Neural progenitor cell (in vitro differentiated cells): ENCODE measurements at regions not wholly inside any gene's neighbourhood (a gene's known extent, or its start where the extent isn't known, plus 50 kb on each side); places are given as distances from the start of the nearest gene placed in this dataset.

Source experiments
- CTCF ChIP-seq: fragments of 200-600 bp; sonication (generic); IDR thresholded peaks from 2 replicates; pipeline ENCODE4 v1.5.1; 2017; ENCODE audit warnings: antibody characterized with exemption, mild to moderate bottlenecking
- EZH2phosphoT487 ChIP-seq: fragments of 200-600 bp; sonication (generic); IDR thresholded peaks from 2 replicates; pipeline ENCODE4 v1.6.1; 2017; ENCODE audit warnings: antibody characterized with exemption

DNA sequence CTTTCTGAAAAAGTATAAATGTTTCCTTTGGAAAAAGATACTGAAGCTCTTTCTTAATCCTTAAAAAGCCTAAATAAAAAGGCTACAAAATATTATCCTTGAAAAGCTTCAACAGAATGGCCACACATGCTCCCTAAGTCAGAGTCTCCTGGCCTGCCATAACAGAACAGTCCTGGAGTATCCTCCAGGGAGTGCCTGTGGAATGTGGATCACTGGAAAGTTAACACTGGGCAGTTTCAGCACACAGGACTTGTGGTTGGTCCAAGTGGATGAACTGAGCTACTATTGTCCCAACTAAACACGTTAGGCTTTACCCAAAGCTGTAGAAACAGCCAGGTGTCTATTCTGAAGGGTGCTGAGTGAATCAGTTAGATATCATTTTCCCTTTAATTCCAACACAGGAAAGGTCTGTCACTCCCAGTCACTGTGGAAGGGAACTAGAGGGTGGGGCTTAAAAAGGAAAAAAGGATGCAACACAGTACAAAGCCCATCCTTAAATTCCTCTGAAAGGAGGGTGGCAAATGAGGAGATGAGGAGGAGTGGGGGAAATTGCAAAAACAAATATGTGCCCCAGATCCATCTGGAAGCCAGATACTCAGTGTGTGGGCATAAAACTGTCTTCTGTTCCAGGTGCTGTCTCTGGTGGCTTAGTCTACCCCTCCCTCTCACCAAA, 196.3 kb upstream of the SPAG17 start:
- TF ChIP-seq EZH2phosphoT487 (no peak), CTCF (no peak)
